Esophagus squamous epithelium (tissue), 5 donors: ENCODE measurements at regions not wholly inside any gene's neighbourhood (a gene's known extent, or its start where the extent isn't known, plus 50 kb on each side); places are given as distances from the start of the nearest gene placed in this dataset.

ENCODE experiments used
- DNase-seq: peaks from one replicate; lab custom pipeline; 2025; lab: John Stamatoyannopoulos, UW
- H3K27ac ChIP-seq, 4 donors: fragments of 200-600 bp; sonication (generic); one replicate each; pipeline ENCODE4 v1.5.1; 2016 to 2019; ENCODE audit warnings: mild to moderate bottlenecking in 1 of 4
- H3K27me3 ChIP-seq, 4 donors: fragments of 200-600 bp; sonication (generic); 1 replicate in 3 of 4; 2 replicates in 1 of 4; pipeline versions ENCODE4 v1.5.1 to v1.6.0; 2017 to 2021; ENCODE audit warnings: antibody characterized with exemption in 1 of 4
- H3K36me3 ChIP-seq, 3 donors: fragments of 200-600 bp; sonication (generic); one replicate each; pipeline ENCODE4 v1.5.1; 2016 to 2019
- H3K4me1 ChIP-seq, 3 donors: fragments of 200-600 bp; sonication (generic); one replicate each; pipeline ENCODE4 v1.5.1; 2017 to 2019
- H3K4me3 ChIP-seq, 4 donors: fragments of 200-600 bp; sonication (generic); 1 replicate in 3 of 4; 2 replicates in 1 of 4; pipeline ENCODE4 v1.5.1; 2016 to 2019; ENCODE audit warnings: mild to moderate bottlenecking in 2 of 4, moderate library complexity in 1 of 4
- H3K9me3 ChIP-seq, 3 donors: fragments of 200-600 bp; sonication (generic); one replicate each; pipeline ENCODE4 v1.5.1; 2016 to 2019
- CTCF ChIP-seq, 6 experiments: fragments of 450-650 bp in 4 of 6; fragments of 200-600 bp in 2 of 6; sonication (generic) in 2 of 6; IDR thresholded peaks; one replicate each; pipeline ENCODE4 v1.5.1; 2016 to 2019; ENCODE audit warnings: antibody characterized with exemption in 6 of 6, mild to moderate bottlenecking in 4 of 6, moderate library complexity in 4 of 6
- POLR2A ChIP-seq, 4 donors: fragments of 450-650 bp; IDR thresholded peaks; one replicate each; pipeline ENCODE4 v1.6.1; 2017; ENCODE audit warnings: antibody characterized with exemption in 4 of 4, mild to moderate bottlenecking in 4 of 4, moderate library complexity in 3 of 4
- WGBS, 2 donors: methylation state at CpG; one replicate each; pipeline ENCODE4 v1.1.5; 2018; 5-methylcytosine and 5-hydroxymethylcytosine counted together
- intact Hi-C: fragments of 100-400 bp; cut with DNase I; formaldehyde crosslinking; loops from one replicate; pipeline ENCODE4 v1.15.0; 2022
- donor health status: DM: yes; HTN: yes; CAD: no.

GRCh38 chr2:191543708-191544107 is 134.2 kb upstream of the NABP1 start:
- Histone ChIP-seq H3K4me3 (no peak overlapping the region), H3K27ac (no peak overlapping the region), H3K4me1 (peaks cover 0 to 17% (median 0%) of the 10 kb centered on the region in 3 donors), H3K27me3 (peaks cover 0 to 7% (median 0%) of the 10 kb centered on the region in 4 donors), H3K36me3 (no peaks in the 10 kb centered on the region), H3K9me3 (no peaks in the 10 kb centered on the region)
- DNase-seq = no peak
- intact Hi-C loops = no loop called here
- TF ChIP-seq POLR2A (IDR thresholded peaks at IDR 0.05) (no peak), CTCF (IDR thresholded peaks at IDR 0.05) (no peak)
- whole genome bisulfite sequencing, 2 donors = 14 to 16% methylated on average over 2 of the region's 2 CpGs

GRCh38 chr2:191544461-191545062 is 133.4 kb upstream of the NABP1 start:
- Histone ChIP-seq H3K4me1 (peaks cover 0 to 11% (median 0%) of the 10 kb centered on the region in 3 donors), H3K27ac (no peak overlapping the region), H3K9me3 (no peaks in the 10 kb centered on the region), H3K36me3 (no peaks in the 10 kb centered on the region), H3K27me3 (peaks cover 0 to 4% (median 0%) of the 10 kb centered on the region in 4 donors), H3K4me3 (no peak overlapping the region)
- DNase-seq = no peak
- intact Hi-C loops = no loop called here
- TF ChIP-seq POLR2A (IDR thresholded peaks at IDR 0.05) (no peak), CTCF (IDR thresholded peaks at IDR 0.05) (no peak)

- 84 to 88% methylated on average over 2 of the region's 2 CpGs for WGBS, 2 donors
- no peak for DNase-seq
- Histone ChIP-seq H3K27me3 (peaks cover 0 to 4% (median 0%) of the 10 kb centered on the region in 4 donors), H3K4me1 (peaks cover 0 to 8% (median 0%) of the 10 kb centered on the region in 3 donors), H3K27ac (no peak overlapping the region), H3K9me3 (no peaks in the 10 kb centered on the region), H3K4me3 (no peak overlapping the region), H3K36me3 (no peaks in the 10 kb centered on the region)
- intact Hi-C loops = no loop called here
- TF ChIP-seq CTCF (IDR thresholded peaks at IDR 0.05) (no peak), POLR2A (IDR thresholded peaks at IDR 0.05) (no peak)
Measured at GRCh38 chr2:191545361-191545760, 132.6 kb upstream of the NABP1 start.

GRCh38 chr2:191552066-191552465 is 125.9 kb upstream of the NABP1 start:
- Histone ChIP-seq H3K27me3 (peaks cover 0 to 9% (median 0%) of the 10 kb centered on the region in 4 donors), H3K36me3 (no peaks in the 10 kb centered on the region), H3K4me1 (peaks cover 0 to 26% (median 0%) of the 10 kb centered on the region in 3 donors), H3K27ac (no peak overlapping the region), H3K4me3 (peak overlapping the region in 1 of 4 donors; percentile 16), H3K9me3 (no peaks in the 10 kb centered on the region)
- WGBS, 2 donors = 25 to 31% methylated on average over 6 of the region's 6 CpGs
- TF ChIP-seq POLR2A (IDR thresholded peaks at IDR 0.05) = no peak
- no peak for TF ChIP-seq CTCF (IDR thresholded peaks at IDR 0.05)
- intact Hi-C loops = loop anchor here (5.0 kb wide), 1 partner anchor 610 kb away; no protein-coding TSS in a partner anchor
- no peak for DNase-seq

GRCh38 chr2:191554240-191554639 is 123.7 kb upstream of the NABP1 start:
- intact Hi-C loops = loop anchor here (5.0 kb wide), 1 partner anchor 608 kb away; no protein-coding TSS in a partner anchor
- Histone ChIP-seq H3K27me3 (peaks cover 0 to 9% (median 0%) of the 10 kb centered on the region in 4 donors), H3K4me1 (peaks cover 0 to 26% (median 0%) of the 10 kb centered on the region in 3 donors), H3K9me3 (no peaks in the 10 kb centered on the region), H3K4me3 (no peak overlapping the region), H3K36me3 (no peaks in the 10 kb centered on the region), H3K27ac (no peak overlapping the region)
- no peak for TF ChIP-seq CTCF (IDR thresholded peaks at IDR 0.05)
- TF ChIP-seq POLR2A (IDR thresholded peaks at IDR 0.05) = no peak
- 76 to 79% methylated on average over 3 of the region's 3 CpGs for WGBS, 2 donors
- no peak for DNase-seq
